HG03066 (cell line): ENCODE measurements at regions not wholly inside any gene's neighbourhood (a gene's known extent, or its start where the extent isn't known, plus 50 kb on each side); places are given as distances from the start of the nearest gene placed in this dataset.
A peak's percentile ranks its signal among the peaks of the same experiment; 100 is the strongest.
"Not testable (repeated sequence)": the region's sequence is repeated elsewhere in the genome, so short reads cannot be mapped to it uniquely, and the experiment has no call there.

Experiments used
- ATAC-seq: cut with Tn5 transposase; IDR thresholded peaks from one replicate; pipeline ENCODE4 v1.9.1; 2021; ENCODE audit warnings: low read depth; ENCODE audit not compliant: unreplicated experiment

- no peak for ATAC-seq
Measured at GRCh38 chr2:136297994-136298393, 180.0 kb upstream of the CXCR4 start.

- no peak for ATAC-seq
Measured at GRCh38 chr2:136297312-136297711, 179.4 kb upstream of the CXCR4 start.

GRCh38 chr2:136295168-136295567, 177.2 kb upstream of the CXCR4 start:
- no peak for ATAC-seq

GRCh38 chr2:136291871-136292270, 173.9 kb upstream of the CXCR4 start:
- no peak for ATAC-seq

- ATAC-seq, result no peak
Measured at GRCh38 chr2:136290326-136290725, 172.4 kb upstream of the CXCR4 start.

- ATAC-seq, result no peak
Measured at GRCh38 chr2:136288249-136288648, 170.3 kb upstream of the CXCR4 start.

- no peak for ATAC-seq
Measured at GRCh38 chr2:136286423-136286822, 168.5 kb upstream of the CXCR4 start.

GRCh38 chr2:136284226-136285119, 166.5 kb upstream of the CXCR4 start:
- ATAC-seq, result no peak

GRCh38 chr2:136282251-136282650, 164.3 kb upstream of the CXCR4 start:
- no peak for ATAC-seq

- no peak for ATAC-seq
Measured at GRCh38 chr2:136281281-136282114, 163.5 kb upstream of the CXCR4 start.

- ATAC-seq, result not testable (repeated sequence)
Measured at GRCh38 chr2:136266346-136266745, 148.4 kb upstream of the CXCR4 start.

GRCh38 chr2:136259551-136259950, 141.6 kb upstream of the CXCR4 start:
- ATAC-seq, result no peak

GRCh38 chr2:136257893-136258292, 139.9 kb upstream of the CXCR4 start:
- no peak for ATAC-seq

- no peak for ATAC-seq
Measured at GRCh38 chr2:136255648-136256461, 137.9 kb upstream of the CXCR4 start.

- ATAC-seq, result no peak
Measured at GRCh38 chr2:136255127-136255526, 137.2 kb upstream of the CXCR4 start.

- no peak for ATAC-seq
Measured at GRCh38 chr2:136254681-136255080, 136.7 kb upstream of the CXCR4 start.

- ATAC-seq, result peak; percentile 39
Measured at GRCh38 chr2:136253288-136254004, 135.5 kb upstream of the CXCR4 start.

GRCh38 chr2:136251885-136252585, 134.1 kb upstream of the CXCR4 start:
- no peak for ATAC-seq

- no peak for ATAC-seq
Measured at GRCh38 chr2:136251197-136251884, 133.4 kb upstream of the CXCR4 start.
